ENCODE measurements at regions not wholly inside any gene's neighbourhood (a gene's known extent, or its start where the extent isn't known, plus 50 kb on each side); places are given as distances from the start of the nearest gene placed in this dataset.

DNA sequence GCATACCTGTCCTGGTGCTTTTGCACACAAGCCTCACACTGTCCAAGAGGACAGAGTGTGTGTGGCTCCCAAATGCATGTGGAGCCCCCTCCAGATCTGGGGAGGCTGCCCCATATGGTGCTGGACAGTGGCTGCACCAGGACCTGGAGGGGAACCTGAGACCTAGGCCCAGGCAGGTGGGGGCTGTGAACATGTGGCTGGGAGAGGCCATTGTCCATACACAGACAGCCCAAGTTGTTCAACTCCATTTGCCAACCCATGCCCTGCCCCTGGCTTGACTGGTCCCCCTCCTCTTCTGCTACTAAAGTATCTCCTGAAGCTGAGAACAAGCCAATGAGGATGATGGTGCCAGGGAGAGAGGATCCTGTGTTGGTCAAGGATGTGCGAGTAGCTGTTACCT, 94.0 kb downstream of the ING1 start:
- TF ChIP-seq SRF (IDR thresholded peaks at IDR 0.05; ENCODE audit: low read depth, low read length) (no peak), REST (IDR thresholded peaks at IDR 0.05; ENCODE audit: borderline replicate concordance in 1 of 2, low read depth in 1 of 2, low read length in 2 of 2) (no peak)

Data from HepG2 (cell line).